Loucy (cell line): ENCODE measurements at regions not wholly inside any gene's neighbourhood (a gene's known extent, or its start where the extent isn't known, plus 50 kb on each side); places are given as distances from the start of the nearest gene placed in this dataset.
"Not testable (repeated sequence)": the region's sequence is repeated elsewhere in the genome, so short reads cannot be mapped to it uniquely, and the experiment has no call there.

Source experiments
- H2AFZ ChIP-seq: fragments of 200-600 bp; sonication (generic); 2 replicates; pipeline ENCODE4 v1.6.0; 2016; ENCODE audit warnings: antibody characterized with exemption, mild to moderate bottlenecking, low read length, moderate library complexity
- H3F3A ChIP-seq: fragments of 200-600 bp; 2 replicates; pipeline ENCODE4 v1.6.0; 2016; ENCODE audit warnings: antibody characterized with exemption, low read depth, mild to moderate bottlenecking
- H3K27me3 ChIP-seq: fragments of 200-600 bp; sonication (generic); 2 replicates; pipeline ENCODE4 v1.6.1; 2014; ENCODE audit warnings: low read length, mild to moderate bottlenecking; ENCODE audit not compliant: insufficient read depth, poor library complexity, severe bottlenecking
- H3K36me3 ChIP-seq: fragments of 200-600 bp; sonication (generic); 2 replicates; pipeline ENCODE4 v1.6.1; 2016; ENCODE audit warnings: low read length; ENCODE audit not compliant: insufficient read depth
- H3K4me1 ChIP-seq: fragments of 200-600 bp; sonication (generic); 2 replicates; pipeline ENCODE4 v1.5.1; 2014; ENCODE audit warnings: low read length, mild to moderate bottlenecking; ENCODE audit not compliant: insufficient read depth, poor library complexity, severe bottlenecking
- H3K4me2 ChIP-seq: fragments of 200-600 bp; sonication (generic); 2 replicates; pipeline ENCODE4 v1.6.0; 2014; ENCODE audit warnings: antibody characterized with exemption, low read length, low read depth, mild to moderate bottlenecking; ENCODE audit not compliant: poor library complexity, severe bottlenecking
- H3K4me3 ChIP-seq: fragments of 200-600 bp; sonication (generic); 2 replicates; pipeline ENCODE4 v1.5.1; 2014; ENCODE audit warnings: low read length, mild to moderate bottlenecking, mixed read lengths; ENCODE audit not compliant: poor library complexity, severe bottlenecking
- H3K79me2 ChIP-seq: fragments of 200-600 bp; sonication (generic); 2 replicates; pipeline ENCODE4 v1.6.1; 2014; ENCODE audit warnings: low read length; ENCODE audit not compliant: insufficient read depth
- H3K9ac ChIP-seq: fragments of 200-600 bp; sonication (generic); 2 replicates; pipeline ENCODE4 v1.6.0; 2014; ENCODE audit warnings: mild to moderate bottlenecking, low read depth, low read length, moderate library complexity; ENCODE audit not compliant: poor library complexity, severe bottlenecking
- H3K9me2 ChIP-seq: fragments of 200-600 bp; sonication (generic); replicated peaks from 2 replicates; pipeline ENCODE4 v1.6.1; 2016; ENCODE audit warnings: low read depth, low read length, mixed read lengths
- H3K9me3 ChIP-seq: fragments of 200-600 bp; sonication (generic); 2 replicates; pipeline ENCODE4 v1.6.1; 2014; ENCODE audit warnings: mild to moderate bottlenecking, antibody characterized with exemption, low read length, low read depth; ENCODE audit not compliant: insufficient read depth
- H4K20me1 ChIP-seq: fragments of 200-600 bp; sonication (generic); 2 replicates; pipeline ENCODE4 v1.6.0; 2014; ENCODE audit warnings: antibody characterized with exemption, low read length, mild to moderate bottlenecking; ENCODE audit not compliant: insufficient read depth, poor library complexity, severe bottlenecking
- EZH2phosphoT487 ChIP-seq: fragments of 200-600 bp; IDR thresholded peaks from 2 replicates; pipeline ENCODE4 v1.6.1; 2018; ENCODE audit warnings: antibody characterized with exemption, mild to moderate bottlenecking, moderate library complexity, borderline replicate concordance
- TF ChIP-seq, protein P1 (sequence below): fragments of 200-600 bp; sonication (generic); conservative IDR thresholded peaks from 2 replicates; pipeline ENCODE4 v1.5.1; 2014; ENCODE audit warnings: mild to moderate bottlenecking, antibody characterized with exemption, low read length

DNA sequence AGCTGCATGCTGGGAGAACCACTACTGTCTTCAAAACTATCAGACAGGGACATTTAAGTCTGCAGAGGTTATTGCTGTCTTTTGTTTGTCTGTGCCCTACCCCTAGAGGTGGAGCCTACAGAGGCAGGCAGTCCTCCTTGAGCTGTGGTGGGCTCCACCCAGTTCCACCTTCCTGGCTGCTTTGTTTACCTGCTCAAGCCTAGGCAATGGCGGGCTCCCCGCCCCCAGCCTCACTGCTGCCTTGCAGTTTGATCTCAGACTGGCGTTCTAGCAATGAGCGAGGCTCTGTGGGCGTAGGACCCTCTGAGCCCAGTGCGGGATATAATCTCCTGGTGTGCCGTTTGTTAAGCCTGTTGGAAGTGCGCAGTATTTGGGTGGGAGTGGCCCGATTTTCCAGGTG is 93.7 kb upstream of the ATF7IP2 start:
- not testable (repeated sequence) for H3K27me3 ChIP-seq, H3K4me2 ChIP-seq, H3K9ac ChIP-seq, H2AFZ ChIP-seq, H3K9me2 ChIP-seq, H3K36me3 ChIP-seq, H3K79me2 ChIP-seq, H3F3A ChIP-seq, H3K4me3 ChIP-seq, H3K4me1 ChIP-seq, H3K9me3 ChIP-seq, H4K20me1 ChIP-seq

DNA sequence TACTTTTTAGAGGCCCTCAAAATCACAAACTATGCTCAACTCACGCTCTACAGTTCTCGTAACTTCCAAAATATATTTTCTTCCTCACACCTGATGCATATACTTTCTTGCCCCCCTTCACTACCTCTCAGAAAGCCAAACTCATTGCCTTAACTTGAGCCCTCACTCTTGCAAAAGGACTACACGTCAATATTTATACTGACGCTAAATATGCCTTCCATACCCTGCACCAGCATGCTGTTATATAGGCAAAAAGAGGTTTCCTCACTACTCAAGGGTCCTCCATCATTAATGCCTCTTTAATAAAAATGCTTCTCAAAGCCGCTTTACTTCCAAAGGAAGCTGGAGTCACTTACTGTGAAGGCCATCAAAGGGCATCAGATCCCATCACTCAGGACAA is 92.9 kb upstream of the ATF7IP2 start:
- H3K9me2 ChIP-seq, H2AFZ ChIP-seq, H3K9ac ChIP-seq, H3K27me3 ChIP-seq, H3K4me1 ChIP-seq, H4K20me1 ChIP-seq, H3K4me2 ChIP-seq, H3F3A ChIP-seq, H3K4me3 ChIP-seq, H3K36me3 ChIP-seq, H3K9me3 ChIP-seq, H3K79me2 ChIP-seq: not testable (repeated sequence)

DNA sequence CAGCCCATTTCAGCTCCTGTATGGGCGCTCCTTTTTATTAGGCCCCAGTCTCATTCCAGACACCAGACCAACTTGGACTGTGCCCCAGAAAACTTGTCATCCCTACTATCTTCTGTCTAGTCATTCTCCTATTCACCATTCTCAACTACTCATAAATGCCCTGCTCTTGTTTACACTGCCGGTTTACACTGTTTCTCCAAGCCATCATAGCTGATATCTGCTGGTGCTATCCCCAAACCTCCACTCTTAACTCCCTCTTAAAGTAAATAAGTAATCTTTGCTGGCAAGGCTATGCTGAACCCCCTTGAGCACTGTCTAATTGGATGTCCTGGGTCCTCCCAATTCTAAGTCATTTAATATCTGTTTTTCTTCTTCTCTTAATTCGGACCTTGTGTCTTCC is 91.7 kb upstream of the ATF7IP2 start:
- not testable (repeated sequence) for H3K27me3 ChIP-seq, H3K9me2 ChIP-seq, H3K9me3 ChIP-seq, H4K20me1 ChIP-seq, H3K4me2 ChIP-seq, H3K79me2 ChIP-seq, H3K4me3 ChIP-seq, H2AFZ ChIP-seq, H3K9ac ChIP-seq, H3F3A ChIP-seq, H3K36me3 ChIP-seq, H3K4me1 ChIP-seq

DNA sequence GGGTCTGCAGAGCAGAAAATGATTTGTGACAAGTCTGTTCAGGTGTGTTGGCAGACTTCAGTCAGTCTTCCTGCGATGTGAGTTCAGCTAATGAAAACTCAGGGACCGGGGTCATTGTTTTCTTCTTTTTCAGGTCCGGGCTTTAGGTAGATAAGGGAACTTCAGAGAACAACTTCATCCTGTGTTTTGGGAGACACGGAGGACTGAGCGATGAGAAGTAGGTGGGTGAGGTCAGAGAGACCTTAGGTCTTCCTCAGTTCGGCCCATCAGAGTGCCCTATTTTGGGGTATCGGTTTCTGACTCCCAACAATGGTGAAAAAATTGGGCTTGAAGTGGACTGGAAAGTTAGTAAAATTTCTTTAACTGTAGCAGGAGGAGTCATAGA is 88.9 kb upstream of the ATF7IP2 start:
- Histone ChIP-seq H3K4me1 (no peaks in the 10 kb centered on the region), H3K9me3 (no peaks in the 10 kb centered on the region), H2AFZ (no peak overlapping the region), H3K36me3 (no peaks in the 10 kb centered on the region), H3K27me3 (no peaks in the 10 kb centered on the region), H3K4me2 (no peak overlapping the region), H3K9me2 (no peaks in the 10 kb centered on the region), H3K9ac (no peak overlapping the region), H3K4me3 (no peak overlapping the region), H3F3A (no peaks in the 10 kb centered on the region), H4K20me1 (no peaks in the 10 kb centered on the region), H3K79me2 (no peaks in the 10 kb centered on the region)
- TF ChIP-seq EZH2phosphoT487: no peak
- TF ChIP-seq, protein P1, sequence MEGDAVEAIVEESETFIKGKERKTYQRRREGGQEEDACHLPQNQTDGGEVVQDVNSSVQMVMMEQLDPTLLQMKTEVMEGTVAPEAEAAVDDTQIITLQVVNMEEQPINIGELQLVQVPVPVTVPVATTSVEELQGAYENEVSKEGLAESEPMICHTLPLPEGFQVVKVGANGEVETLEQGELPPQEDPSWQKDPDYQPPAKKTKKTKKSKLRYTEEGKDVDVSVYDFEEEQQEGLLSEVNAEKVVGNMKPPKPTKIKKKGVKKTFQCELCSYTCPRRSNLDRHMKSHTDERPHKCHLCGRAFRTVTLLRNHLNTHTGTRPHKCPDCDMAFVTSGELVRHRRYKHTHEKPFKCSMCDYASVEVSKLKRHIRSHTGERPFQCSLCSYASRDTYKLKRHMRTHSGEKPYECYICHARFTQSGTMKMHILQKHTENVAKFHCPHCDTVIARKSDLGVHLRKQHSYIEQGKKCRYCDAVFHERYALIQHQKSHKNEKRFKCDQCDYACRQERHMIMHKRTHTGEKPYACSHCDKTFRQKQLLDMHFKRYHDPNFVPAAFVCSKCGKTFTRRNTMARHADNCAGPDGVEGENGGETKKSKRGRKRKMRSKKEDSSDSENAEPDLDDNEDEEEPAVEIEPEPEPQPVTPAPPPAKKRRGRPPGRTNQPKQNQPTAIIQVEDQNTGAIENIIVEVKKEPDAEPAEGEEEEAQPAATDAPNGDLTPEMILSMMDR: no peak

DNA sequence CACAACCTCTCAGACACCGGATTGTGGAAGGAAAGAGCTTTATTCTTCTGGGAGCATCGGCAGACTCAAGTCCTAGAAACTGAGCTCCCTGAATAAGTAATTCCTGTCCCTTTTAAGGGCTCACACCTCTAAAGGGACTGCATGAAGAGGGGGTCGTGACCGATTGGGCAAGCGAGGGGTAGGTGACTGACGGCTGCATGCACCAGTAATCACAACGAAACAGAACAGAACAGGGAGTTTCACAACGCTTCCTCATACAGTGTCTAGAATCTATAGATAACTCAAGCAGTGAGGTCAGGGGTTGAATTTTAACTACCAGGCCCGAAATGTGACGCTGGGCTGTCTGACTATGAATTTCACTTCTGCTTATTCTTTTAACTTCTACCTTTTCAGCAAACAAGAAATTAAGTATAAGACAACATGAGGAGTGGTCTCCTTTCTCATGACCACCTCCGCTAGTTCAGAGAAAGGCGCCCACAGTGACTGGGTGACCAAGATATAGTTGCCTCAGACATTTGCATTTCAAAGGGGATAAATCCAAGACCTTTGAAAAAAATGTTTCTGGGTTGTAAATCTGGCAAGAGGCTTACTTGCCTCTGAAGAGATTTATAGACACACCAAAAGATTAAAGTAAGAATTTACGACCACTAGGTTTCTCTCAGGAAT is 88.4 kb upstream of the ATF7IP2 start:
- no peaks in the 10 kb centered on the region for H3K27me3 ChIP-seq
- H3K4me1 ChIP-seq: no peaks in the 10 kb centered on the region
- no peaks in the 10 kb centered on the region for H3F3A ChIP-seq
- H3K79me2 ChIP-seq: no peaks in the 10 kb centered on the region
- TF ChIP-seq EZH2phosphoT487: no peak
- TF ChIP-seq, protein P1: no peak
- no peak overlapping the region for H3K9ac ChIP-seq
- H3K4me2 ChIP-seq: no peak overlapping the region
- H4K20me1 ChIP-seq: no peaks in the 10 kb centered on the region
- H3K36me3 ChIP-seq: no peaks in the 10 kb centered on the region
- H3K4me3 ChIP-seq: no peak overlapping the region
- H3K9me2 ChIP-seq: no peaks in the 10 kb centered on the region
- no peaks in the 10 kb centered on the region for H3K9me3 ChIP-seq
- H2AFZ ChIP-seq: no peak overlapping the region
